ENCODE measurements at regions not wholly inside any gene's neighbourhood (a gene's known extent, or its start where the extent isn't known, plus 50 kb on each side); places are given as distances from the start of the nearest gene placed in this dataset.
"Not testable (repeated sequence)": the region's sequence is repeated elsewhere in the genome, so short reads cannot be mapped to it uniquely, and the experiment has no call there.

DNA sequence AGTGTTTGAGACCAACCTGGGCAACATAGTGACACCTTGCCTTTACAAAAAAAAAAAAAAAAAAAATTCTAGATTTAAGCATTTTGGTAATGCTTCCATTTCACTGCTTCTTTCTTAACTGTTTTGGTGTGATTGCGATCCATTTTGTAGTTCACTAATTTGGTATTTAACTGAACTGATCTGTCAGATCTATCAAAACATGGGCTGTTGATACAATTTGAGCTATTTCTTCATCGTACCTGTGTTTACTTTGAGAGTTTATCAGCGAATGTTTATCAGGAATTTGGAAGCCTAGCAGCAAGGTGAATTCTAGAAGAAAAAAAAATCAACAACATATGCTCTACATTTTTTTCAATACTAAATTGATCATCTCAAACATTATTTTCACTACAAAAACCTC lies 864.9 kb upstream of the WWC1 start:
- no TSS peak for BruUV-seq (replicated peaks)
- H3K4me3 ChIP-seq (ENCODE audit: low read depth, low read length, poor library complexity, severe bottlenecking) = no peak overlapping the region
- no peaks in the 10 kb centered on the region for H3K4me1 ChIP-seq (ENCODE audit: insufficient read depth, low read length, poor library complexity, severe bottlenecking)
- no peak overlapping the region for H2AFZ ChIP-seq (ENCODE audit: low read length)
- H3K79me2 ChIP-seq (ENCODE audit: insufficient read depth, low read depth, low read length) = no peaks in the 10 kb centered on the region
- no peak for DNase-seq (ENCODE audit: low spot score)
- intact Hi-C loops (cut with micrococcal nuclease; ENCODE audit: unreplicated experiment) = no loop called here
- CTCF ChIA-PET (ENCODE audit: unreplicated experiment) = no interaction called here
- no peak overlapping the region for H3K4me2 ChIP-seq (ENCODE audit: low read length)
- no peaks in the 10 kb centered on the region for H3K36me3 ChIP-seq (ENCODE audit: insufficient read depth, low read length)
- TF ChIP-seq CTCF (conservative IDR thresholded peaks at IDR 0.05; ENCODE audit: low read length) (no peak), EZH2phosphoT487 (IDR thresholded peaks at IDR 0.05; ENCODE audit: borderline replicate concordance, low read depth, low read length) (no peak)
- no peaks in the 10 kb centered on the region for H3K9me3 ChIP-seq (ENCODE audit: low read length)
- no peak overlapping the region for H3K27ac ChIP-seq (ENCODE audit: low read depth, low read length, poor library complexity, severe bottlenecking)
- H4K20me1 ChIP-seq (ENCODE audit: insufficient read depth, low read length) = no peaks in the 10 kb centered on the region
- POLR2A ChIA-PET = no interaction called here
- no peaks in the 10 kb centered on the region for H3K9me2 ChIP-seq (ENCODE audit: insufficient read depth, low read length)

DNA sequence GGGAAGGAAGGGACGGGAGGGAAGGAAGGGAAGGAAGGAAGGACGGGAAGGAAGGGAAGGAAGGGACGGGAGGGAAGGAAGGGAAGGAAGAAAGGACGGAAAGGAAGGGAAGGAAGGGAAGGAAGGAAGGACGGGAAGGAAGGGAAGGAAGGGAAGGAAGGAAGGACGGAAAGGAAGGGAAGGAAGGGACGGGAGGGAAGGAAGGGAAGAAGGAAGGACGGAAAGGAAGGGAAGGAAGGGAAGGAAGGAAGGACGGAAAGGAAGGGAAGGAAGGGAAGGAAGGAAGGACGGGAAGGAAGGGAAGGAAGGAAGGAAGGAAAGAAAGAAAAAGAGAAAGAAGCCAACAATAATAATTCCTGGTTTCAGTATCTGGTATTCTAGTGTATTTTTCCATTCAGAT lies 863.8 kb upstream of the WWC1 start:
- H3K9me3 ChIP-seq (ENCODE audit: low read length); H3K4me2 ChIP-seq (ENCODE audit: low read length); CTCF ChIA-PET (ENCODE audit: unreplicated experiment); H2AFZ ChIP-seq (ENCODE audit: low read length); BruUV-seq (replicated peaks); H3K79me2 ChIP-seq (ENCODE audit: insufficient read depth, low read depth, low read length); H3K9me2 ChIP-seq (ENCODE audit: insufficient read depth, low read length); DNase-seq (ENCODE audit: low spot score); POLR2A ChIA-PET; H3K4me1 ChIP-seq (ENCODE audit: insufficient read depth, low read length, poor library complexity, severe bottlenecking); intact Hi-C loops (cut with micrococcal nuclease; ENCODE audit: unreplicated experiment); H4K20me1 ChIP-seq (ENCODE audit: insufficient read depth, low read length); H3K27ac ChIP-seq (ENCODE audit: low read depth, low read length, poor library complexity, severe bottlenecking); H3K4me3 ChIP-seq (ENCODE audit: low read depth, low read length, poor library complexity, severe bottlenecking); H3K36me3 ChIP-seq (ENCODE audit: insufficient read depth, low read length): not testable (repeated sequence)

GRCh38 chr5:167440846-167441245 lies 850.6 kb upstream of the WWC1 start:
- Histone ChIP-seq H2AFZ (ENCODE audit: low read length) (no peak overlapping the region), H3K4me3 (ENCODE audit: low read depth, low read length, poor library complexity, severe bottlenecking) (no peak overlapping the region), H3K79me2 (ENCODE audit: insufficient read depth, low read depth, low read length) (no peaks in the 10 kb centered on the region), H3K4me2 (ENCODE audit: low read length) (no peak overlapping the region), H3K4me1 (ENCODE audit: insufficient read depth, low read length, poor library complexity, severe bottlenecking) (no peaks in the 10 kb centered on the region), H3K9me2 (ENCODE audit: insufficient read depth, low read length) (no peaks in the 10 kb centered on the region), H3K36me3 (ENCODE audit: insufficient read depth, low read length) (no peaks in the 10 kb centered on the region), H3K9me3 (ENCODE audit: low read length) (no peaks in the 10 kb centered on the region), H3K27ac (ENCODE audit: low read depth, low read length, poor library complexity, severe bottlenecking) (no peak overlapping the region), H4K20me1 (ENCODE audit: insufficient read depth, low read length) (no peaks in the 10 kb centered on the region)
- BruUV-seq (replicated peaks) = no TSS peak
- no peak for TF ChIP-seq EZH2phosphoT487 (IDR thresholded peaks at IDR 0.05; ENCODE audit: borderline replicate concordance, low read depth, low read length)
- TF ChIP-seq CTCF (conservative IDR thresholded peaks at IDR 0.05; ENCODE audit: low read length) = no peak
- intact Hi-C loops (cut with micrococcal nuclease; ENCODE audit: unreplicated experiment) = no loop called here
- DNase-seq (ENCODE audit: low spot score) = no peak
- ChIA-PET POLR2A (interaction anchor here (0.6 kb wide), 1 partner anchor 18 kb away, joined by 6 read pairs; no protein-coding TSS in a partner anchor), CTCF (ENCODE audit: unreplicated experiment) (no interaction called here)
